Activated T-cell treated with anti-CD3 and anti-CD28 coated beads, Interleukin-2, amount 50 U/mL, for 72 hours (primary cell): ENCODE measurements at regions not wholly inside any gene's neighbourhood (a gene's known extent, or its start where the extent isn't known, plus 50 kb on each side); places are given as distances from the start of the nearest gene placed in this dataset.
"Not testable (repeated sequence)": the region's sequence is repeated elsewhere in the genome, so short reads cannot be mapped to it uniquely, and the experiment has no call there.

Source experiments
- ATAC-seq, 2 donors: fragments of 150-1000 bp; cut with Tn5 transposase; replicated peaks in 1 of 2; 2 replicates each; pipeline ENCODE4 v1.10.0; 2021; ENCODE audit warnings: moderate library complexity in 2 of 2, mild to moderate bottlenecking in 1 of 2
- DNase-seq, 2 donors: peaks; one replicate each; pipeline ENCODE4 v3.0.0; 2021 to 2022; ENCODE audit warnings: mixed read lengths in 1 of 2
- H3K27ac Mint-ChIP-seq: one replicate; pipeline ENCODE4 v1.8.0; 2022; ENCODE audit warnings: mild to moderate bottlenecking, moderate library complexity, mixed read lengths
- H3K27me3 Mint-ChIP-seq: one replicate; pipeline ENCODE4 v1.8.0; 2022; ENCODE audit warnings: low read depth, mixed read lengths
- H3K36me3 Mint-ChIP-seq, 2 donors: one replicate each; pipeline ENCODE4 v1.8.0; 2022; ENCODE audit warnings: mixed read lengths in 2 of 2, mild to moderate bottlenecking in 1 of 2; ENCODE audit not compliant: insufficient read depth in 2 of 2
- H3K4me1 Mint-ChIP-seq: one replicate; pipeline ENCODE4 v1.8.0; 2022; ENCODE audit warnings: low read depth, mixed read lengths
- H3K4me3 Mint-ChIP-seq, 2 donors: one replicate each; pipeline ENCODE4 v1.8.0; 2022; ENCODE audit warnings: mild to moderate bottlenecking in 2 of 2, mixed read lengths in 2 of 2, moderate library complexity in 2 of 2
- H3K9me3 Mint-ChIP-seq, 2 donors: one replicate each; pipeline ENCODE4 v1.8.0; 2022; ENCODE audit warnings: mixed read lengths in 2 of 2

DNA sequence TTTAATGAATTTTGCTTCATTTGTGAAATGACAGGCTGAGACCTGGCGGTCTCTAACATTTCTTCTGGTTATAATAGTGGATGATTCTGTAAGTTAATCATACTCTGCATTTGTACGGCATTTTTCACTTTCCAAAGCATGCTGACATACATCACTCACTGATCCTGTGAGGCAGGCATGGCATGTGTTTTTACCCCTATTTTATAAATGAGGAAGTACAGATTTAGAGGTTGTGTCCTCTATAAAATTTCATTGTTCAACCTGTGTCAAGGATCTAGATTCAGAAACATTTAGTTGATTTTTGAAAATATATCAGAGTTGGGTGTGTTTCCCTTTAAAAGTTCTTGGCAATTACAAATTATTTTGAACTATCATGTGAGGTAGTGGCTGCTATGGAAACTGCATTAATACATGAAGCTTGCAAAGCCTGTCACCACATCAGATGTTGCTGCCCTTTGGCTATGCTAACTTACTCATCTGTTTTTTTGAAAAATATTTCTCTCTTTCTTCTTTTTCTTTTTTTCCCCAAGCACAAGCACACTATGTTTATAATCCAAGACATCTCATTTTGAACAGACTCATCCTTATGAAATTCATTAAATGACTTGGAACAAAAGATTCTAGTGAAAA, 172.7 kb downstream of the GNAI1 start:
- H3K27me3 Mint-ChIP-seq, result no peaks in the 10 kb centered on the region
- H3K36me3 Mint-ChIP-seq, result peaks cover 0 to 5% of the 10 kb centered on the region in 2 donors
- H3K4me3 Mint-ChIP-seq, result no peak overlapping the region
- ATAC-seq (no peak), DNase-seq (no peak)
- peaks cover 3 to 4% of the 10 kb centered on the region in 2 donors for H3K9me3 Mint-ChIP-seq
- peaks cover 31% of the 10 kb centered on the region for H3K4me1 Mint-ChIP-seq
- no peak overlapping the region for H3K27ac Mint-ChIP-seq

DNA sequence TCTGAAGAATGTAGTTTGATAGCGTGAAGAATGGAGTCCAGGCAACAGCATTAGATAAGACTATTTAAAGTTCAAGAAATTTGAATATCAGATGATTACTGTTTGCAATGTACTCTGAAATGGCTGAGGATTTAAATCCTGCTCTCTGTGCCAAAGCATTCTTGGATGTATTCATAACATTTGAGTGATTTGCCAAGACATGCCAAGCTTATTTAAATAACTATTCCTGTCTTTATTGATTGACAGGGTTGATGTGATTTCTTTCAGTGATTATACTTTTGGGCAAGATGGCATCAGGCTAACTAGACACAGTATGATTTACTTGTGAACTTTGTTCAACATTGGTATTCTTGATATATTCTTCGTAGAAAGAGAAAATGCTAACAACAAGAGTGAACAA, 168.7 kb downstream of the GNAI1 start:
- no peak overlapping the region for H3K4me3 Mint-ChIP-seq
- DNase-seq, result no peak
- no peak for ATAC-seq
- H3K9me3 Mint-ChIP-seq, result no peaks in the 10 kb centered on the region
- H3K36me3 Mint-ChIP-seq, result no peaks in the 10 kb centered on the region
- no peak overlapping the region for H3K27ac Mint-ChIP-seq
- H3K27me3 Mint-ChIP-seq, result no peaks in the 10 kb centered on the region
- no peaks in the 10 kb centered on the region for H3K4me1 Mint-ChIP-seq

DNA sequence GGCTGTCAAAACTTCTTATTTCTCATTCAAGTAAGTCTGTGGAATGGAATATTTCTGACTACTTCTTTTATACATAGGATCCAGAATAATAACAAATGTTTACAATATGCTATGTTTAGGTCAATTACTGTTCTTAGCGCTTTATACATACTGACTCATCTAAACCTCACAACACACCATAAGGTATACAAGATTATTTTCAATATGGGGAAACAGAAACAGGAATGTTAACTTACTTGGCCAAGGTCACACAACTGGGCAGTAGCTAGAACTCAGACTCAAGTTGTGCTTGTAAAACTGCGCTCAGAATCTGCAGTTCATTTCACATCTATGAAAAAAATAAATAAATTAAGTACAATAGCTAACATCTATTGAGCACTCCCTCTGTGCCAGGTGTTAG, 168.0 kb downstream of the GNAI1 start:
- Mint-ChIP-seq H3K4me1 (no peaks in the 10 kb centered on the region), H3K36me3 (peaks cover 0 to under 1% of the 10 kb centered on the region in 2 donors), H3K27ac (no peak overlapping the region), H3K4me3 (no peak overlapping the region), H3K27me3 (no peaks in the 10 kb centered on the region), H3K9me3 (no peaks in the 10 kb centered on the region)
- DNase-seq (no peak), ATAC-seq (no peak)

DNA sequence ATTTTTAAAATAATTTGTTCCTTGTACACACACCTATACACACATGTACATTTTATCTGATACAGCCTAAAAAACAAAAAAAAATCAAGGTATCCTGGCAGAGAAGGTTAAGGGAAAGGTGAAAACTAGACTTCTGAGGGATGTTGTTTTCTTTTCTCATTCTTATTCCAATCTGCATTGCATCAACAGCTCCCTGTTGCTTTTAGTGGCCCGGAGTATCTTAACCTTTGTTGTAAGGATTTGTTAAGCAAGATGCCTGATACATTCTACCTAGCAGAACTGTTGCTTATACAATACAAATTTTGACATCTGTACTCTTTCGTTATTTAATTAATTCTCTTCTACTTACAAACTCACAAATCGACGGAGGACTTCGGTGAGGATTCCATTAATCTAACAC, 167.4 kb downstream of the GNAI1 start:
- no peak for DNase-seq
- ATAC-seq, result no peak
- H3K9me3 Mint-ChIP-seq, result peaks cover 0 to 2% of the 10 kb centered on the region in 2 donors
- no peak overlapping the region for H3K27ac Mint-ChIP-seq
- H3K27me3 Mint-ChIP-seq, result no peaks in the 10 kb centered on the region
- H3K4me3 Mint-ChIP-seq, result no peak overlapping the region
- H3K36me3 Mint-ChIP-seq, result peaks cover 0 to 3% of the 10 kb centered on the region in 2 donors
- H3K4me1 Mint-ChIP-seq, result no peaks in the 10 kb centered on the region

DNA sequence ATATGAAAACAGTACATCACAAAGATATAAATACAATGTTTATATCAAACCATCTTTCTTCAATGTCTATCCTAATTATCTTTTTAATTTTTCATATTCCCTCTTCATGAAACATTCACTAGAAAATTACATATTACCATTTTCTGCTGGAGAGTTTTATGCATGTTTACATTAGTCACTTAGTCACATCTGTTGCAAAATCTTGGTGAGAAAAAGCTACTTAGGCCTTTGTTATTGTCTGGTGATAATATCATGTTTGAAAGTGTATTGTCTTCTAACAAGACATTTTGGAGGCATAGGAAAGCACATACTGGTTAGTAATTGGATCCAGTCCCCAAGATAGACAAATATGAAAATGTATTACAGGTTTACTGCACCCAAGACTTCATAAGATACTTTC, 163.6 kb downstream of the GNAI1 start:
- Mint-ChIP-seq H3K9me3 (peaks cover 4 to 17% of the 10 kb centered on the region in 2 donors), H3K4me3 (no peak overlapping the region), H3K27me3 (no peaks in the 10 kb centered on the region), H3K27ac (no peak overlapping the region), H3K36me3 (peaks cover 4 to 11% of the 10 kb centered on the region in 2 donors), H3K4me1 (no peaks in the 10 kb centered on the region)
- ATAC-seq, result no peak
- no peak for DNase-seq

DNA sequence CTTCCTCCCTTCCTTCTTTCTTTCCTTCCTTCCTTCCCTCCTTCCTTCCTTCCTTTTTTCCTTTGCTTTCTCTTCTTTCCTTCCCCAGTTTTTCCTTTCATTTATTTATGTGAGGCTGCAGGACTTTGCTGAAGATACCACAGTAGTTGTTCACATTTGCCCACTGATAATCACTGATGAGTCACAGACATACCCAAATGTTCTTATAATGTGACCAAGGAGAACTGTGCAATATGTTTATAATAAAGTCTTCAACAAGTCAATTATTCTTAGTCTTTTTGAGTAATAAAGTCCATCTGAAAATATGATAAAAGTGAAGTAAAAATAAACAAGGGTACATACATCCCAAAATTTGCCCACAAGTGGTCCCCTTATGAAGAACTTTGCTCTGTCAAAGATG, 159.7 kb downstream of the GNAI1 start:
- no peak for DNase-seq
- no peak for ATAC-seq
- Mint-ChIP-seq H3K9me3 (peaks cover 8 to 23% of the 10 kb centered on the region in 2 donors), H3K27ac (no peak overlapping the region), H3K4me3 (no peak overlapping the region), H3K4me1 (no peaks in the 10 kb centered on the region), H3K36me3 (peaks cover 7 to 14% of the 10 kb centered on the region in 2 donors), H3K27me3 (no peaks in the 10 kb centered on the region)

DNA sequence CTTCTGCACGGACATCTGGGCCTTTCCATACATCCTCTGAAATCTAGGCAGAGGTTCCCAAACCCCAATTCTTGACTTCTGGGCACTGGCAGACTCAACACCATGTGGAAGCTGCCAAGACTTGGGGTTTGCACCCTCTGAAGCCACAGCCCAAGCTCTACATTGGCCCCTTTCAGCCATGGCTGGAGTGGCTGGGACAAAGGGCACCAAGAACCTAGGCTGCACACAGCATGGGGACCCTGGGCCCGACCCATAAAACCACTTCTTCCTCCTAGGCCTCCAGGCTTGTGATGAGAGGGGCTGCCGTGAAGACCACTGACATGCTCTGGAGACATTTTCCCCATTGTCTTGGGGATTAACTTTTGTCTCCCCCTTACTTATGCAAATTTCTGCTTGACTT, 158.0 kb downstream of the GNAI1 start:
- not testable (repeated sequence) for H3K4me1 Mint-ChIP-seq, H3K27ac Mint-ChIP-seq

DNA sequence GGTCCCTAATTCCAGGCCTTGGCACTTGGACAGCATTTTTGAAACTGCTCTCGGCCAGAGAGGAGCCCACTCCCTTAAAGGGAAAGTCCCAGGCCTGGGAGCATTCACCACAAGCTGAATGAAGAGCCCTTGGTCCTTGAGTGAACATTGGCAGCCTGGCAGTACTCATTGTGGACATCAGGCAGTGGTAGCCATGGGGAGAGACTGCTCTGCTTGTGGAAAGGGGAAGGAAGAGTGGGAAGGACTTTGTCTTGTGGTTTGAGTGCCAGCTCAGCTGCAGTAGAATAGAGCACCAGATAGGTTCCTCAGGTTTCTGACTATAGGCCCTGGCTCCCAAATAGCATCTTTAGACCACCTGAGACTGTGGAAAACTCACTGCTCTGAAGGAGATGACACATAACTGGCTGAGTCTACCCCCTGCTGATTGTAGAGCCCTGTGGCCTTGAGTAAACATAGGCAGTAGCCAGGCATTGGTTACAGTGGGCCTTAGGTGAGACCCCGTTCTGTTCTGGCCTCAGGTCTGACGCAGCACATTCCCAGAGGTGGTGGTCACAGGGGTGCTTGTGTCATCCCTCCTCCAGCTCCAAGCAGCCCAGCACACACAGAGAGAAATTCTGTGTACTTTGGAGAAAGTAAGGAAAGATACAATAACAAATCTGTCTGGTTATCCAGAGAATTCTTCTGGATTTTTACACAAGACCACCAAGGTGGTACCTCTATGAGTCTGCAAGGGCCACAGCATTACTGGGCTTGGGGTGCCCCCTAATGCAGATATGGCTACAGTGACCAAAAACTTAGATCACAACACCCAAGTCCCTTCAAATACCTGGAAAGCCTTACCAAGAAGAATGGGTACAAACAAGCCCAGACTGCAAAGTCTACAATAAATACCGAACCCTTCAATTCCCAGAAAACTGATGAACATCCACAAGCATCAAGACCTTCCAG, 153.8 kb downstream of the GNAI1 start:
- Mint-ChIP-seq H3K27ac (no peak overlapping the region), H3K36me3 (peaks cover 3 to 6% of the 10 kb centered on the region in 2 donors), H3K4me1 (no peaks in the 10 kb centered on the region), H3K27me3 (peaks cover 5% of the 10 kb centered on the region), H3K4me3 (no peak overlapping the region), H3K9me3 (peaks cover 7 to 9% of the 10 kb centered on the region in 2 donors)
- DNase-seq (no peak), ATAC-seq (no peak)

More for the DNA sequence above, 158.0 kb downstream of the GNAI1 start:
- not testable (repeated sequence) for ATAC-seq, H3K27me3 Mint-ChIP-seq, H3K4me3 Mint-ChIP-seq, DNase-seq
- peaks cover 7 to 14% of the 10 kb centered on the region in 2 donors for H3K36me3 Mint-ChIP-seq
- H3K9me3 Mint-ChIP-seq, result peaks cover 8 to 23% of the 10 kb centered on the region in 2 donors

DNA sequence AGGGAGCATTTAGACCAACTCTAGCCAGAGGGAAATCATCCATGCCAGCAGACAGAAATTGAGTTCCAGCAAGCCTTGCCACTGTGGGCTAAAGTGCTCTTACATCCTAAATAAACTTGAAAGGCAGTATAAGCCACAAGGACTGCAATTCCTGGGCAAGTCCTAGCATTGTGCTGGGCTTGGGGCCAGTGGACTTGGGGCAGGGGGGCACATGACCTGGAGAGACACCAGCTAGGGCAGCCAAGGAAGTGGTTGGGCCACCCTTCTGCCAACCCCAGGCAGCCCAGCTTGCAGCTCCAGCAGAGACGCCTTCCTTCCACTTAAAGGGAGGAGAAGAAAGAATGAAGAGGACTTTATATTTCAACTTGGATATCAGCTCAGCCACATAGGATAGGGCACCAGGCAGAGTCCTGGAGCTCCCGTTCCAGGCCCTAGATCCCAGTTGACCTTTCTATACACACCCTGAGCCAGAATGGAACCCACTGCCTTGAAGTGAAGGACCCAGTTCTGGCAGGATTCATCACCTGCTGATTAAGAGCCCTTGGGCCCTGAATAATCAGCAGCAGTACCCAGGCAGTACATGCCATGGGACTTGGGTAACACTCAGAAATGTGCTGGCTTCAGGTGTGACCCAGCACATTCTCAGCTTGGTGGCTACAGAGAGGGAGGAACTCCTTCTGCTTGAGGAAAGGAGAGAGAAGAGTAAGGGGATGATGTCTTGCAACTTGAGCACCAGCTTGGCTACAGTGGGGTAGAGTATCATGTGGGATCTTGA, 153.0 kb downstream of the GNAI1 start:
- ATAC-seq, result no peak
- peaks cover 2% of the 10 kb centered on the region in 2 donors for H3K9me3 Mint-ChIP-seq
- H3K36me3 Mint-ChIP-seq, result no peaks in the 10 kb centered on the region
- no peak for DNase-seq
- no peaks in the 10 kb centered on the region for H3K4me1 Mint-ChIP-seq
- H3K27me3 Mint-ChIP-seq, result peaks cover 5% of the 10 kb centered on the region
- H3K4me3 Mint-ChIP-seq, result no peak overlapping the region
- H3K27ac Mint-ChIP-seq, result no peak overlapping the region

DNA sequence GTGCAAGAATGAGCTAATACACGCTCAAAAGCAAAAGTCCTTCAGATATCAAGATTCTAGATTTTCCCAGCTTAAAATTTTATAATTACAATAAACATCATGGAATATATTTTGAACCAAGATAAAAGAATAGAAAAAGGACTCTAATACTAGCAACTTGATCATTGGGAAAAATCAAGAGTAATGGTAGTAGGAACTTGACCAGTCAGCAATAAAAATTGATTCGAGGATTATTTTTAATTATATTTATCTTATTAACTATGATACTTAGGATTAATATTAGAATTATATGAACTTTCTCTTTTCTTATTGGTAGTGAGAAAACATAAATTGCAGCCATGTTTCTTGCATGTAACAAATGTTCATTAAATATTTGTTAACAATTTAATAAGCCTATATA, 152.0 kb downstream of the GNAI1 start:
- no peaks in the 10 kb centered on the region for H3K36me3 Mint-ChIP-seq
- no peak overlapping the region for H3K27ac Mint-ChIP-seq
- ATAC-seq (no peak), DNase-seq (no peak)
- H3K4me1 Mint-ChIP-seq, result no peaks in the 10 kb centered on the region
- H3K27me3 Mint-ChIP-seq, result peaks cover 5% of the 10 kb centered on the region
- peaks cover 2% of the 10 kb centered on the region in 2 donors for H3K9me3 Mint-ChIP-seq
- no peak overlapping the region for H3K4me3 Mint-ChIP-seq

DNA sequence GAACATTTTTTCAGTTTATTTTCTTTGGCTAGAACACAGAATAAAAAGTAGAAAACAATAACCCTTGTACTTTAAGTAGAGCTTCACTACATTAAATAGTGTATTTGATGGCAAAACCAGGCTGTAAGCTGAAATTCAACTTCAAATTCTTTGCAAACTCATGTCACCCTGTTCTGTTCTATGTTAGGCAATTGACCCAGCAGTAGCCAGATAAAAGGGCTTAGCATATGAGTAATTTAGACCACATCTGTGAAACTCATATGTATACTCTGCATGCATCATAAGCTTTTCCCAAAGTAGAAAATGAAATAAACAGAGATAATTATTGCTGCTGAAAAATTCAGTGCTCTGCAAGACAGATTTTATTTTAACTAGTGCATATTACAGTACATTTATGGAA, 150.2 kb downstream of the GNAI1 start:
- no peak overlapping the region for H3K4me3 Mint-ChIP-seq
- DNase-seq (no peak), ATAC-seq (peak; percentile 53 to 62)
- H3K4me1 Mint-ChIP-seq, result no peaks in the 10 kb centered on the region
- H3K9me3 Mint-ChIP-seq, result peaks cover 0 to 2% of the 10 kb centered on the region in 2 donors
- H3K36me3 Mint-ChIP-seq, result no peaks in the 10 kb centered on the region
- no peak overlapping the region for H3K27ac Mint-ChIP-seq
- H3K27me3 Mint-ChIP-seq, result peaks cover 5% of the 10 kb centered on the region

DNA sequence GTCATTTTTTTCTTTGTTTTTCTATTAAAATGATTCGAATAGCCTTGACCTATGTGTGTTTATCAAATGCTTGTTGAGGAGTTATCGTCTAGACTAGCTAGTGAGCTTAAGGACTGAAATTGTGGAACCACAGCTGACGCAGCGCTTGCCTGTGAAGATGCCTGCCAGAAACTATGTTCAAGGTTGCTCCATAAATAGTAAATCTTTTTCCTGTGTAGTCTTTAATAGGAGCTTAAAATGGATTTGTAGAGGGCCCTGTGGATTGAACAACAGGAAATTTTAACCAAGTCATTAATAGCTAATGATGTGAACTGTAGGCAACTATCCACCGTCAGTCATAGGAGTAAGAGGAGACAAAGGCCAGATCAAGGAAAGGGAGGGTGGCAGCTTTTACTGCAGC, 145.1 kb downstream of the GNAI1 start:
- Mint-ChIP-seq H3K4me3 (no peak overlapping the region), H3K27ac (no peak overlapping the region), H3K4me1 (no peaks in the 10 kb centered on the region), H3K27me3 (no peaks in the 10 kb centered on the region), H3K36me3 (no peaks in the 10 kb centered on the region), H3K9me3 (no peaks in the 10 kb centered on the region)
- ATAC-seq (no peak), DNase-seq (no peak)

DNA sequence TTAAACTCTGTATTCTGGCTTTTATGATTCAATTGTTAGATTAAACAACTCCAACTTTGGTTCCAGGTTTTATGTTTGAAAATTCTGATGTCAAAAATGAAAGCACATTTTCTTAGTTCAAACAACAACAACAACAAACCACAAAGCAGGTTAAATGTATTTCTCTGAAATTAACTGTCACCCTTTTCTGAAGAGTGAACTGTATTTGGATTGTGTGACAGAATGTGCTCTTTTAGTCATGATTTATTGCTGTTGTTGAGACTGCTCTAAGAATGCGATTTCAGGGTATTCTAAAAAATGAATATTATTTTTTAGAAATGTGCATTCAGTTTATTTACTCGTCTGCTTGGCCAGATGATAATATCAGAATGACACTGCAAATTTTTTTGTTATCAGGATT, 144.1 kb downstream of the GNAI1 start:
- Mint-ChIP-seq H3K4me3 (no peak overlapping the region), H3K9me3 (no peaks in the 10 kb centered on the region), H3K27me3 (no peaks in the 10 kb centered on the region), H3K4me1 (no peaks in the 10 kb centered on the region), H3K27ac (no peak overlapping the region), H3K36me3 (no peaks in the 10 kb centered on the region)
- DNase-seq, result no peak
- no peak for ATAC-seq
